ENCODE measurements at regions not wholly inside any gene's neighbourhood (a gene's known extent, or its start where the extent isn't known, plus 50 kb on each side); places are given as distances from the start of the nearest gene placed in this dataset.

DNA sequence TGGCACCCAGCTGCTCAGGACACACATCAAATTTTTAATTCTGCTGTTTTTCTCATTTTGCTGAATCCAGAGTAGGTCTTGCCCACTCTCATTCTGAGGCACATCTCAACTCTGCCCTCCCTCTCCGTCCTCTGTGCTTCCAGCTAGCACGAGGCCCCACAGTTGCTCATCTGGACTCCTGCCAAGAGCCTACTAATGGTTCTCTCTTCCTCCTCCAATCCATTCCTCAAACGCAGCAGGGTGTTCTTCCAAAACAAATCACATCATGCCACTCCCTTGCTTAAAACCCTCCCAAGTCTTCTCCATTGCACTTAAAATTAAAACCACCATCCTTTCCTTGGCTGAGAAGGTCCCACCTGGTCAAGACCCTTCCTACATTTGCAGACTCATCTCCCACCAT lies 49.8 kb upstream of the SCAF4 start:
- H3K4me3 ChIP-seq (replicated peaks; ENCODE audit: low read depth, low read length), result no peak overlapping the region
- TF ChIP-seq, protein P1, sequence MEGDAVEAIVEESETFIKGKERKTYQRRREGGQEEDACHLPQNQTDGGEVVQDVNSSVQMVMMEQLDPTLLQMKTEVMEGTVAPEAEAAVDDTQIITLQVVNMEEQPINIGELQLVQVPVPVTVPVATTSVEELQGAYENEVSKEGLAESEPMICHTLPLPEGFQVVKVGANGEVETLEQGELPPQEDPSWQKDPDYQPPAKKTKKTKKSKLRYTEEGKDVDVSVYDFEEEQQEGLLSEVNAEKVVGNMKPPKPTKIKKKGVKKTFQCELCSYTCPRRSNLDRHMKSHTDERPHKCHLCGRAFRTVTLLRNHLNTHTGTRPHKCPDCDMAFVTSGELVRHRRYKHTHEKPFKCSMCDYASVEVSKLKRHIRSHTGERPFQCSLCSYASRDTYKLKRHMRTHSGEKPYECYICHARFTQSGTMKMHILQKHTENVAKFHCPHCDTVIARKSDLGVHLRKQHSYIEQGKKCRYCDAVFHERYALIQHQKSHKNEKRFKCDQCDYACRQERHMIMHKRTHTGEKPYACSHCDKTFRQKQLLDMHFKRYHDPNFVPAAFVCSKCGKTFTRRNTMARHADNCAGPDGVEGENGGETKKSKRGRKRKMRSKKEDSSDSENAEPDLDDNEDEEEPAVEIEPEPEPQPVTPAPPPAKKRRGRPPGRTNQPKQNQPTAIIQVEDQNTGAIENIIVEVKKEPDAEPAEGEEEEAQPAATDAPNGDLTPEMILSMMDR (IDR thresholded peaks at IDR 0.05; ENCODE audit: low read length, missing control alignments), result no peak
- DNase-seq (ENCODE audit: low read depth), result peak; percentile 45
